GM06990 (cell line): ENCODE measurements at regions not wholly inside any gene's neighbourhood (a gene's known extent, or its start where the extent isn't known, plus 50 kb on each side); places are given as distances from the start of the nearest gene placed in this dataset.

Experiments
- DNase-seq: peaks from one replicate; pipeline ENCODE4 v3.0.0-alpha.2; 2011; ENCODE audit not compliant: insufficient read length; ENCODE audit errors: extremely low read depth
- H3K27me3 ChIP-seq: replicated peaks from 2 replicates; pipeline ENCODE4 v1.6.0; 2011; ENCODE audit warnings: low read length; ENCODE audit not compliant: control insufficient read depth, insufficient read depth
- H3K36me3 ChIP-seq: 2 replicates; pipeline ENCODE4 v1.5.1; 2011; ENCODE audit warnings: low read length; ENCODE audit not compliant: control insufficient read depth, insufficient read depth
- H3K4me3 ChIP-seq: replicated peaks from 2 replicates; pipeline ENCODE4 v1.5.1; 2011; ENCODE audit warnings: low read depth, mild to moderate bottlenecking, control low read depth, low read length
- CTCF ChIP-seq: IDR thresholded peaks from 2 replicates; pipeline ENCODE4 v1.5.1; 2011; ENCODE audit warnings: low read length, control low read depth, mild to moderate bottlenecking, inconsistent platforms; ENCODE audit not compliant: insufficient read depth, poor library complexity, severe bottlenecking

GRCh38 chr6:120700001-120700400 lies 634.3 kb downstream of the TBC1D32 start:
- no peak for DNase-seq
- Histone ChIP-seq H3K4me3 (no peak overlapping the region), H3K36me3 (no peaks in the 10 kb centered on the region), H3K27me3 (no peaks in the 10 kb centered on the region)
- no peak for TF ChIP-seq CTCF

GRCh38 chr6:120686492-120686891 lies 647.8 kb downstream of the TBC1D32 start:
- Histone ChIP-seq H3K36me3 (no peaks in the 10 kb centered on the region), H3K4me3 (no peak overlapping the region), H3K27me3 (no peaks in the 10 kb centered on the region)
- no peak for TF ChIP-seq CTCF
- no peak for DNase-seq

- no peaks in the 10 kb centered on the region for H3K36me3 ChIP-seq
- no peak for DNase-seq
- no peak overlapping the region for H3K4me3 ChIP-seq
- no peak for TF ChIP-seq CTCF
- no peaks in the 10 kb centered on the region for H3K27me3 ChIP-seq
Measured at GRCh38 chr6:120682145-120682544, 652.1 kb downstream of the TBC1D32 start.

GRCh38 chr6:120681204-120681603 lies 653.1 kb downstream of the TBC1D32 start:
- DNase-seq: no peak
- Histone ChIP-seq H3K27me3 (no peaks in the 10 kb centered on the region), H3K36me3 (no peaks in the 10 kb centered on the region), H3K4me3 (no peak overlapping the region)
- no peak for TF ChIP-seq CTCF

- no peak for DNase-seq
- H3K4me3 ChIP-seq: no peak overlapping the region
- no peak for TF ChIP-seq CTCF
Measured at GRCh38 chr6:120675886-120676285, 658.4 kb downstream of the TBC1D32 start.

GRCh38 chr6:120671519-120671918 lies 662.8 kb downstream of the TBC1D32 start:
- Histone ChIP-seq H3K27me3 (no peaks in the 10 kb centered on the region), H3K4me3 (no peak overlapping the region), H3K36me3 (no peaks in the 10 kb centered on the region)
- no peak for DNase-seq
- TF ChIP-seq CTCF: no peak

More at GRCh38 chr6:120675886-120676285, 658.4 kb downstream of the TBC1D32 start:
- Histone ChIP-seq H3K36me3 (no peaks in the 10 kb centered on the region), H3K27me3 (no peaks in the 10 kb centered on the region)
